Right renal pelvis (tissue), 4 donors: ENCODE measurements at regions not wholly inside any gene's neighbourhood (a gene's known extent, or its start where the extent isn't known, plus 50 kb on each side); places are given as distances from the start of the nearest gene placed in this dataset.
"Not testable (repeated sequence)": the region's sequence is repeated elsewhere in the genome, so short reads cannot be mapped to it uniquely, and the experiment has no call there.

Experiments used
- DNase-seq, 4 donors: peaks; one replicate each; pipeline ENCODE4 v3.0.0-alpha.2; 2013; ENCODE audit warnings: low read depth in 4 of 4, low spot score in 3 of 4, missing footprints in 1 of 4

- DNase-seq, result no peak
Measured at GRCh38 chr10:43845121-43845520, 196.4 kb upstream of the ZNF32 start.

- DNase-seq, result no peak
Measured at GRCh38 chr10:43844221-43844620, 195.5 kb upstream of the ZNF32 start.

- DNase-seq, result no peak
Measured at GRCh38 chr10:43843321-43844101, 194.8 kb upstream of the ZNF32 start.

GRCh38 chr10:43842496-43842895, 193.8 kb upstream of the ZNF32 start:
- no peak for DNase-seq

GRCh38 chr10:43842072-43842471, 193.4 kb upstream of the ZNF32 start:
- DNase-seq, result no peak

- DNase-seq, result no peak
Measured at GRCh38 chr10:43839973-43840372, 191.3 kb upstream of the ZNF32 start.

- not testable (repeated sequence) for DNase-seq
Measured at GRCh38 chr10:43834751-43835150, 186.1 kb upstream of the ZNF32 start.

GRCh38 chr10:43827853-43828252, 179.2 kb upstream of the ZNF32 start:
- DNase-seq, result no peak

GRCh38 chr10:43825984-43826383, 177.3 kb upstream of the ZNF32 start:
- DNase-seq, result no peak

GRCh38 chr10:43825421-43825820, 176.7 kb upstream of the ZNF32 start:
- DNase-seq, result no peak

- DNase-seq, result no peak
Measured at GRCh38 chr10:43824934-43825333, 176.3 kb upstream of the ZNF32 start.

- no peak for DNase-seq
Measured at GRCh38 chr10:43822631-43823580, 174.2 kb upstream of the ZNF32 start.

GRCh38 chr10:43821103-43821502, 172.4 kb upstream of the ZNF32 start:
- no peak for DNase-seq

- no peak for DNase-seq
Measured at GRCh38 chr10:43820663-43821062, 172.0 kb upstream of the ZNF32 start.

- no peak for DNase-seq
Measured at GRCh38 chr10:43819464-43820230, 171.0 kb upstream of the ZNF32 start.

- DNase-seq, result no peak
Measured at GRCh38 chr10:43818687-43819086, 170.0 kb upstream of the ZNF32 start.

- DNase-seq, result no peak
Measured at GRCh38 chr10:43817368-43817767, 168.7 kb upstream of the ZNF32 start.

- no peak for DNase-seq
Measured at GRCh38 chr10:43816351-43817321, 168.0 kb upstream of the ZNF32 start.

GRCh38 chr10:43815181-43815885, 166.7 kb upstream of the ZNF32 start:
- DNase-seq, result no peak
